ENCODE measurements at regions not wholly inside any gene's neighbourhood (a gene's known extent, or its start where the extent isn't known, plus 50 kb on each side); places are given as distances from the start of the nearest gene placed in this dataset.

DNA sequence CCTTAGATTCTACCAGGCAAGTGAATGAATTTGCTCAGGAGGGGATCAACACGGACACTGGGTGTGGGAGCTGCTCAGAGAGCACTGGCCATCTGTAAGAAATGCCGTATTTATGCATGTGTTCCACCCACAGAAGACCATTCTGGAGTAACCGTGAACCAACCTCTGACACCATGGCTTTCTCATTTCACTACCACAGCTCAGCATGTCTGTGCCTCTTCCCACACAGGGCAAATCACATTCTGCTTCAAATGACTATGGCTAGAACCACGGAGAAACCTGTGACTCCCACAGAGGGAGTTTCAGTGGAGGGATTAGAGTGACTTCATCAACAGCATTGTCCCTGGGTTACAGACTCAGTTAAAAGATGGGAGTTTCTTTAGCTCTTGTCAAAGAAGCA lies 893.4 kb downstream of the XPNPEP1 start:
- DNase-seq (ENCODE audit: extremely low spot score, unreplicated experiment) = no peak
- no peaks in the 10 kb centered on the region for H3K36me3 Mint-ChIP-seq
- H3K9me3 Mint-ChIP-seq = no peaks in the 10 kb centered on the region
- no peaks in the 10 kb centered on the region for H3K4me1 Mint-ChIP-seq (ENCODE audit: unreplicated experiment)
- H3K27me3 Mint-ChIP-seq = no peaks in the 10 kb centered on the region
- H3K4me3 Mint-ChIP-seq = no peak overlapping the region
- TF ChIP-seq, protein P1, sequence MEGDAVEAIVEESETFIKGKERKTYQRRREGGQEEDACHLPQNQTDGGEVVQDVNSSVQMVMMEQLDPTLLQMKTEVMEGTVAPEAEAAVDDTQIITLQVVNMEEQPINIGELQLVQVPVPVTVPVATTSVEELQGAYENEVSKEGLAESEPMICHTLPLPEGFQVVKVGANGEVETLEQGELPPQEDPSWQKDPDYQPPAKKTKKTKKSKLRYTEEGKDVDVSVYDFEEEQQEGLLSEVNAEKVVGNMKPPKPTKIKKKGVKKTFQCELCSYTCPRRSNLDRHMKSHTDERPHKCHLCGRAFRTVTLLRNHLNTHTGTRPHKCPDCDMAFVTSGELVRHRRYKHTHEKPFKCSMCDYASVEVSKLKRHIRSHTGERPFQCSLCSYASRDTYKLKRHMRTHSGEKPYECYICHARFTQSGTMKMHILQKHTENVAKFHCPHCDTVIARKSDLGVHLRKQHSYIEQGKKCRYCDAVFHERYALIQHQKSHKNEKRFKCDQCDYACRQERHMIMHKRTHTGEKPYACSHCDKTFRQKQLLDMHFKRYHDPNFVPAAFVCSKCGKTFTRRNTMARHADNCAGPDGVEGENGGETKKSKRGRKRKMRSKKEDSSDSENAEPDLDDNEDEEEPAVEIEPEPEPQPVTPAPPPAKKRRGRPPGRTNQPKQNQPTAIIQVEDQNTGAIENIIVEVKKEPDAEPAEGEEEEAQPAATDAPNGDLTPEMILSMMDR (conservative IDR thresholded peaks at IDR 0.05) = no peak
- no peak overlapping the region for H3K27ac Mint-ChIP-seq

DNA sequence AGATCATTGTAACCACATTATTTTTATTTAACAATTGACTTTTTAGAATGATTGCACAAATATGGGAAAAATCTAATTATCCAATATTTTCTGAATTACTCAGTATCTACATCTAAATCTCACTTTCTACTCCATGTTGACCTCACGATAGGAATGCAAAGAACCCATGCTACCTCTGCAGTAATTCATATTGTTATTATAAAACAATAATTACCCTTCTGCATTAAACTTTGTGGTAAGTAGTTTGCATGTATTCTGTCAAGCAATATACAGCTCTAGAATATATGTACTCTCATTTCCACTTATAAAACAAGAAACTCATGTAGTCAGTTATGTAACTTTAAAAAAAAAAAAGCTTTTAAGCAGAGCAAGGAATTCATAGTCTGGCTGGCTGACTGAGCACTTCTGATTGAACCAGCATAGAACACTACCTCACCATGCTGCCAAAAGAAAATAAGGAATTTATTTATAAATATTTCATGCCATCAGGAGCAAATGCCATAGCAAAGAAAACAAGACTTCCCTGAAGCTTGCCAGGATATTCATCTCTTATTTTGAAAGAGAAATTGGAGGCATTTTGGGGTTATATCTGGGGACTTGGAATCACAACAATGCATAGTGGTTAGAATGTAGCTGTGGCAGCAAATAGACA lies 895.7 kb downstream of the XPNPEP1 start:
- Mint-ChIP-seq H3K4me1 (ENCODE audit: unreplicated experiment) (no peaks in the 10 kb centered on the region), H3K9me3 (no peaks in the 10 kb centered on the region), H3K27ac (no peak overlapping the region), H3K4me3 (no peak overlapping the region), H3K36me3 (no peaks in the 10 kb centered on the region), H3K27me3 (no peaks in the 10 kb centered on the region)
- TF ChIP-seq, protein P1 (conservative IDR thresholded peaks at IDR 0.05) = no peak
- no peak for DNase-seq (ENCODE audit: extremely low spot score, unreplicated experiment)

DNA sequence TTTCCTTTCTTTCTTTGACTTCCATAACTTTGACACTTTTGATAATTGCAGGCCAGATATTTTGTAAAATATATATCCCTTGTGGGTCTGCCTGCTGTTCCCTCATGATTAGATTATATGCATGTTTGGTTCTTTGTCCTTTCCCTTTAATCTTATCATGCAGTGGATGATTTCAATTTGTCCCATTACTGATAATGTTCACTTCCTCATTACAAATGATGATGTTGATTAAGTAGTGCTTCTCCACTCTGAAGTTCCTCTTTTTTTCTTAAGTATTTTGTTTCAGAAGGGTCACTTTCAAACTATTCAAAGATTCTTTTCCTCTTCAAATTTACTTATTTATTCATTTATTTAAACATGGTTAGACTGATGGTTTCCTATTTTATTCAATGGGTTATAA lies 898.1 kb downstream of the XPNPEP1 start:
- no peak for DNase-seq (ENCODE audit: extremely low spot score, unreplicated experiment)
- no peaks in the 10 kb centered on the region for H3K4me1 Mint-ChIP-seq (ENCODE audit: unreplicated experiment)
- H3K27me3 Mint-ChIP-seq = no peaks in the 10 kb centered on the region
- no peaks in the 10 kb centered on the region for H3K36me3 Mint-ChIP-seq
- TF ChIP-seq, protein P1 (conservative IDR thresholded peaks at IDR 0.05) = no peak
- no peak overlapping the region for H3K4me3 Mint-ChIP-seq
- no peak overlapping the region for H3K27ac Mint-ChIP-seq
- H3K9me3 Mint-ChIP-seq = no peaks in the 10 kb centered on the region

DNA sequence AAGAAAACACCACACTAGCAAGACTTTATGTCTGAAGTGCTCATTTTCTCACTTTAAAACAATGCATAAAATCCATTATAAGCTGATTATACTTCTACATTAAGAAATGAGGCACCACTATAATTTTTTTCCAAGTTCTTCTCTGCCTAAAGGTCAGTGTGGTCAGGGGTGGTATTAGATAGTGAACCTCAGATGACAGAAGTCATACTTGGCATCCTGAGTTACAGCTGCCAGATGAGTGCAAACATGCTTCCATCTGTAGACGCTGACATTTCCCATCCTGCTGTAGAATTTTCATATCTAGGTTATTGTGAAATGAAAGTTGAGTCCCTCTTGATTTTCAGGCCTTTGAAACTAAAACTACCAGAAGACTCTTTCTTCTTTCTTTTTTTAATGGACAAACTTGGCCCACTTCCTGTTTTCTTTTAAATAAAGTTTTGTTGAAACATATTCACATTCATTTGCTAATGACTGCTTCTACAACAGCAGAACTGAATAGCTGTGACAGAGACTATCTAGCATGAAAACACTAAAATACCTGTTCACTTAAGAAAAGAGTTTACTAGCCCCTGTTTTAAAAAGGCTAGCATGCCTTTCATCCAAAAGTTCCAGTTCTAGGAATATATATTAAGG lies 900.8 kb downstream of the XPNPEP1 start:
- no peaks in the 10 kb centered on the region for H3K9me3 Mint-ChIP-seq
- H3K27ac Mint-ChIP-seq = no peak overlapping the region
- H3K36me3 Mint-ChIP-seq = no peaks in the 10 kb centered on the region
- DNase-seq (ENCODE audit: extremely low spot score, unreplicated experiment) = no peak
- TF ChIP-seq, protein P1 (conservative IDR thresholded peaks at IDR 0.05) = no peak
- no peaks in the 10 kb centered on the region for H3K27me3 Mint-ChIP-seq
- H3K4me3 Mint-ChIP-seq = no peak overlapping the region
- no peaks in the 10 kb centered on the region for H3K4me1 Mint-ChIP-seq (ENCODE audit: unreplicated experiment)

DNA sequence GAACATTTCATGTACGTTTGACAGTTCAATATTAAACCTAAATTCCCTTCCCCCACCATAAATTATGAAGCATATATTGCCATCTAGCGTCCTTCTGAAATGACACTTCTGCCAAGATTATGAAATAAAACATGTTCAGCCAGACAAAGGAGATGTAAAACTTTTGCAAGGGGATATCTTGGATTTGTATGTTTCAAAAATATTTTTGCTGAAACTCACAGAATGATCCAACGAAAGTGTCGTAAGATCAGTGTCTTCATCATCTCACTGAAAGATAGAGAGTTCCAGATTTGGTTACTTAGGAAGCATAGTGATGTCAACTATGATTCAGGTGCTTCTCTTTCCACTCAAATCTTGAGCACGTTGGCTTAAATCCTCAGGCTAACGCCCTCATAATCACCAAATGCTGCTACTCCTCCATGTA lies 904.3 kb downstream of the XPNPEP1 start:
- TF ChIP-seq, protein P1 (conservative IDR thresholded peaks at IDR 0.05) = no peak
- Mint-ChIP-seq H3K27ac (no peak overlapping the region), H3K36me3 (no peaks in the 10 kb centered on the region), H3K27me3 (no peaks in the 10 kb centered on the region), H3K9me3 (no peaks in the 10 kb centered on the region), H3K4me3 (no peak overlapping the region), H3K4me1 (ENCODE audit: unreplicated experiment) (no peaks in the 10 kb centered on the region)
- no peak for DNase-seq (ENCODE audit: extremely low spot score, unreplicated experiment)

Measured in type B pancreatic cell (in vitro differentiated cells).